Calu3 (cell line): ENCODE measurements at regions not wholly inside any gene's neighbourhood (a gene's known extent, or its start where the extent isn't known, plus 50 kb on each side); places are given as distances from the start of the nearest gene placed in this dataset.

ENCODE experiments used
- BruUV-seq: library from RNA; stranded (reverse); fragments of 400-500 nt; replicated peaks from 2 replicates; lab custom pipeline; 2021; lab: Mats Ljungman, UMichigan
- CTCF ChIA-PET: fragments of 300-600 bp; sonication (Branson Sonifier 250); formaldehyde crosslinking; loops from one replicate; lab custom pipeline; 2022; ENCODE audit warnings: antibody characterized with exemption; lab: Charles Lee
- DNase-seq: peaks from one replicate; pipeline ENCODE4 v3.0.0; 2022
- H3K27ac Mint-ChIP-seq: one replicate; pipeline ENCODE4 v1.8.0; 2022; ENCODE audit warnings: mixed read lengths; ENCODE audit not compliant: unreplicated experiment
- H3K27me3 Mint-ChIP-seq: one replicate; pipeline ENCODE4 v1.8.0; 2022; ENCODE audit warnings: mixed read lengths; ENCODE audit not compliant: unreplicated experiment
- H3K36me3 Mint-ChIP-seq: one replicate; pipeline ENCODE4 v1.8.0; 2022; ENCODE audit warnings: mild to moderate bottlenecking, moderate library complexity, mixed read lengths; ENCODE audit not compliant: insufficient read depth, unreplicated experiment
- H3K4me1 Mint-ChIP-seq: one replicate; pipeline ENCODE4 v1.8.0; 2022; ENCODE audit warnings: mild to moderate bottlenecking, low read depth, mixed read lengths; ENCODE audit not compliant: unreplicated experiment
- H3K4me3 Mint-ChIP-seq: one replicate; pipeline ENCODE4 v1.8.0; 2022; ENCODE audit warnings: mild to moderate bottlenecking, low read depth, moderate library complexity, mixed read lengths; ENCODE audit not compliant: unreplicated experiment
- H3K9me3 Mint-ChIP-seq: one replicate; pipeline ENCODE4 v1.8.0; 2022; ENCODE audit warnings: low read depth, mixed read lengths; ENCODE audit not compliant: unreplicated experiment
- intact Hi-C: fragments of 100-400 bp; cut with micrococcal nuclease; formaldehyde crosslinking; loops from one replicate; pipeline ENCODE4 v1.10.0; 2022; ENCODE audit not compliant: unreplicated experiment
- TF ChIP-seq, protein P1 (sequence below): fragments of 200-600 bp; IDR thresholded peaks from one replicate; pipeline ENCODE4 v1.8.0; 2022; ENCODE audit warnings: antibody characterized with exemption; ENCODE audit not compliant: unreplicated experiment

DNA sequence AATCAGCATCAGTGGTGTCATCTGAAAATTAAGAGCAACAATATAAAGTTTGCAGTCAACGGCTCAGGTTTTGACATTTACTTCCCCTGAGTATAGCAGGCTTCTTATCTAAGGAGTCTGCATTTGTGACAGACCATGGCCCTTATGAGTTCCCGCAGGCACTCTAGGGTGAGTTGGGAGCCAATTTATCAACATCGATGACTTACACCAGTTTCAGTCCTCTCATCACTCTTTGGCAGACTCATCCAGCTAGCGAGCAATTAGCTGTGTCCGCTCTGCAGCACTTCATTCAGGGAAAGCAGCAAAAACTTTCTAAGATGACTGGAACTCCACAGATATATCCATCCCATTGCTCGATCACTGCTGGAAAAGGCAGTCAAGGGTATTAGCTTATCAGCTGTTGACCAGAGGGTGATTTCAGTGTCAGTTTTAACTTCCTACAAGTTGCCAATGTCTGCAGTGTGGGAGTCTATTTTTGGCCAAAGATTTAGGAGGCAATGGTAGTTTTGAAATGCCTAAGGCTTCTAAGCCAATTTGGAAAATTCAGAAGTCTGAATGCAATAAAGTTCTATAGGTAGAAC is 625.1 kb upstream of the TENM3 start:
- no TSS peak for BruUV-seq
- TF ChIP-seq, protein P1, sequence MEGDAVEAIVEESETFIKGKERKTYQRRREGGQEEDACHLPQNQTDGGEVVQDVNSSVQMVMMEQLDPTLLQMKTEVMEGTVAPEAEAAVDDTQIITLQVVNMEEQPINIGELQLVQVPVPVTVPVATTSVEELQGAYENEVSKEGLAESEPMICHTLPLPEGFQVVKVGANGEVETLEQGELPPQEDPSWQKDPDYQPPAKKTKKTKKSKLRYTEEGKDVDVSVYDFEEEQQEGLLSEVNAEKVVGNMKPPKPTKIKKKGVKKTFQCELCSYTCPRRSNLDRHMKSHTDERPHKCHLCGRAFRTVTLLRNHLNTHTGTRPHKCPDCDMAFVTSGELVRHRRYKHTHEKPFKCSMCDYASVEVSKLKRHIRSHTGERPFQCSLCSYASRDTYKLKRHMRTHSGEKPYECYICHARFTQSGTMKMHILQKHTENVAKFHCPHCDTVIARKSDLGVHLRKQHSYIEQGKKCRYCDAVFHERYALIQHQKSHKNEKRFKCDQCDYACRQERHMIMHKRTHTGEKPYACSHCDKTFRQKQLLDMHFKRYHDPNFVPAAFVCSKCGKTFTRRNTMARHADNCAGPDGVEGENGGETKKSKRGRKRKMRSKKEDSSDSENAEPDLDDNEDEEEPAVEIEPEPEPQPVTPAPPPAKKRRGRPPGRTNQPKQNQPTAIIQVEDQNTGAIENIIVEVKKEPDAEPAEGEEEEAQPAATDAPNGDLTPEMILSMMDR, result no peak

DNA sequence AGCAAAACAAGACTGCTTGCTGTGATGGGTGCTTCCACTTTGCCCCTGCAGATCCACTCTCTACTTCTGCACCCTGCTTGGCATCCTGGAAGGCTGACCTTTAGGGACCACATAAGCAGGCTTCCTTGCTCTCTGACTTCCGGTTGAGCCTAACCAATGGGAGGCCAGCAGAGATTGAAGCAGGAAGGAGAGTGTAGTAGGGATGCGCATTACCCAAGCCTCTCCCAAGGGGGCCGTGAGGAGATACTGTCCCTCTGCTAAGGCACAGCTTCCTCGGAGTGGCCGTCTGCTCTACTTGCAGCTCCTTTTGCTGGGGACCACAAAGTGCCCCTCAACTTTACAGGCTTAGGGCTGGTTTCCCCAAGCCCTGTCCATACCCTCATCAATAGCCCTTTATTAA is 624.3 kb upstream of the TENM3 start:
- H3K27me3 Mint-ChIP-seq, result no peaks in the 10 kb centered on the region
- no peak for DNase-seq
- TF ChIP-seq, protein P1, result no peak
- H3K27ac Mint-ChIP-seq, result no peak overlapping the region
- intact Hi-C loops, result no loop called here
- H3K36me3 Mint-ChIP-seq, result no peaks in the 10 kb centered on the region
- CTCF ChIA-PET, result no interaction called here
- H3K9me3 Mint-ChIP-seq, result no peaks in the 10 kb centered on the region
- H3K4me1 Mint-ChIP-seq, result no peaks in the 10 kb centered on the region
- no TSS peak for BruUV-seq
- no peak overlapping the region for H3K4me3 Mint-ChIP-seq

More for the DNA sequence above, 625.1 kb upstream of the TENM3 start:
- no peaks in the 10 kb centered on the region for H3K9me3 Mint-ChIP-seq
- intact Hi-C loops, result no loop called here
- CTCF ChIA-PET, result no interaction called here
- DNase-seq, result no peak
- no peak overlapping the region for H3K4me3 Mint-ChIP-seq
- H3K27me3 Mint-ChIP-seq, result no peaks in the 10 kb centered on the region
- H3K27ac Mint-ChIP-seq, result no peak overlapping the region
- no peaks in the 10 kb centered on the region for H3K36me3 Mint-ChIP-seq
- no peaks in the 10 kb centered on the region for H3K4me1 Mint-ChIP-seq

DNA sequence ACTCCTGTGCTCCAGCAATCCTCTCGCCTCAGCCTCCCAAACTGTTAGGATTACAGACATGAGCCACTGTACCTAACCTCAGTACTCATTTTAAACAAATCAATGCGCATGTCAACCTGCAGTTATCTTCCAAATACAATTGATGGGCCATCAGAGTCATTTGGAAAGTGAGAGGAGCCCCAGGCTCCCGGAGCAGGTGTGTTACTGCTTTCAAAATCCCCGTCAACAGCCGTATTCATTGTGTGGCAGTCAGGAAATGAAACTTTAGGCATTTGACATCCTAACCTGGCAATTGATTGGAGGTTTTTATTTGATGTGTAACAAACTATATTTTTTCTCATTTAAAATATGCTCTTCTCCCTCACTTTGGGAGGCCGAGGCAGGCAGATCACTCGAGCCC is 623.6 kb upstream of the TENM3 start:
- TF ChIP-seq, protein P1, result no peak
- DNase-seq, result no peak
- no peaks in the 10 kb centered on the region for H3K27me3 Mint-ChIP-seq
- intact Hi-C loops, result no loop called here
- no peaks in the 10 kb centered on the region for H3K9me3 Mint-ChIP-seq
- no peaks in the 10 kb centered on the region for H3K4me1 Mint-ChIP-seq
- H3K4me3 Mint-ChIP-seq, result no peak overlapping the region
- BruUV-seq, result no TSS peak
- CTCF ChIA-PET, result no interaction called here
- H3K27ac Mint-ChIP-seq, result no peak overlapping the region
- H3K36me3 Mint-ChIP-seq, result no peaks in the 10 kb centered on the region

DNA sequence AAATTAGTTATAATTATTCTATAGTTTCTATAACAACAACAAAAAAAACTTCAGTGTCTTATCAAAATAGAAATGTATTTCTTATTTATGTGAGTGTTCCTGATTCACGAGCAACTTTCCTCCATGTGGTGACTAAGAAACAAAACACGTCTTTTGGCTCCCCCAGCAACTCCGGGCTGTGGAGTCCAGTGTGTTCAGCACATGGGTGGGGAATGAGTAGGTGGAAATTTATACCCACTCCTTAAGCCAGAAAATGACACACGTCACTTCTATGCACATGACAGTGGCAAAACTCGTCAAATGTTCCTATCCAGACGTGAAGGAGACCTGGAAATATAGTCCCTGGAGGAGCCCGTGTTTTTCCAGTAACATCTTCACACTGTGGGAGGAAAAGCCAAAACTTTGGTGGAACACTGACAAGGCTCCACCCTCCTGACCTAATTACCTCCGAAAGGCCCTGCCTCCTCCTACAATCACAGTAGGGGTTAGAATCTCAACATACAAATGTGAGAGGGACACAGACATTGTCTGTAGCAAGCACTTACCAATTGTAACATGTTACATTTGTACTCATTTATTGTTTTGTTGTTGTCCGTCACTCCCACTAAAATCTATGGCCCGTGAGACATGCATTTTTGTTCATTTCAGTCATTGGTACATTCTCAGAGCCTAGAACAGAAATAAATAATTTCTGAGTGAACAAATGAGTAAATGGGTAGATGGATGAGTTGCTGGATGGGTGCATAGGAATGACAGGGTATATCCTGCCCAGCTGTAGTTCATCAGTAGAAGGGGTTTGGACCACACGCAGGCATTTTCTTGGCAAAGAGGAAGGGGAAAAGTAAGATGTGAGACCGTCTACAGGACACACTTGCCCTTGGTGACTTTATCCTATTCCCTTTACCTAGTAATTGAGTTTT is 605.8 kb upstream of the TENM3 start:
- Mint-ChIP-seq H3K27me3 (no peaks in the 10 kb centered on the region), H3K4me3 (no peak overlapping the region), H3K4me1 (no peaks in the 10 kb centered on the region), H3K9me3 (peaks cover 3% of the 10 kb centered on the region), H3K36me3 (no peaks in the 10 kb centered on the region), H3K27ac (no peak overlapping the region)
- intact Hi-C loops, result no loop called here
- TF ChIP-seq, protein P1, result no peak
- CTCF ChIA-PET, result no interaction called here
- BruUV-seq, result no TSS peak
- no peak for DNase-seq
